ENCODE measurements at regions not wholly inside any gene's neighbourhood (a gene's known extent, or its start where the extent isn't known, plus 50 kb on each side); places are given as distances from the start of the nearest gene placed in this dataset.

DNA sequence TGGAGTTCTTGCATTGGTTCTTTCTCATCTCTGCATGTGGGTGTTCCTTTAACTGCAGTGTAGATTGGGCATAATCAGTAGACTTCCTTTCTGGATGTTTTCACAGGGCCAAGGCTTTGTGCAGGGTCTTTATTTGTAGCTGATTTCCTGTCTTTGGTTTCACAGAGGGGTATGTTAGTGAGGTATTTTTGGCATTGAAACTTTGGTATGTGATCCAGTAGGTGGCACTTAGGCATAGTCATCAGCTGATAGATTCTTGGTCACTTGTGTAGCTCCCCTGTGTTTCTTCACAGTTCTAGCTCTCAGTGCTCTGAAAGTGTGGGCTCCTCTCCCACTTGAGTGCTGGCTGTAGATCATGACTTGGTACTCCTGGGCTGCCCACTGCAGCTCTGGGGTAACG is 52.7 kb upstream of the LMO3 start:
- no peak for DNase-seq
- Mint-ChIP-seq H3K4me3 (no peak overlapping the region), H3K27ac (no peak overlapping the region), H3K9me3 (peaks cover 22% of the 10 kb centered on the region), H3K36me3 (ENCODE audit: low read depth) (peaks cover 4% of the 10 kb centered on the region), H3K27me3 (ENCODE audit: low read depth, poor library complexity) (no peaks in the 10 kb centered on the region), H3K4me1 (no peaks in the 10 kb centered on the region)
- TF ChIP-seq, protein P1, sequence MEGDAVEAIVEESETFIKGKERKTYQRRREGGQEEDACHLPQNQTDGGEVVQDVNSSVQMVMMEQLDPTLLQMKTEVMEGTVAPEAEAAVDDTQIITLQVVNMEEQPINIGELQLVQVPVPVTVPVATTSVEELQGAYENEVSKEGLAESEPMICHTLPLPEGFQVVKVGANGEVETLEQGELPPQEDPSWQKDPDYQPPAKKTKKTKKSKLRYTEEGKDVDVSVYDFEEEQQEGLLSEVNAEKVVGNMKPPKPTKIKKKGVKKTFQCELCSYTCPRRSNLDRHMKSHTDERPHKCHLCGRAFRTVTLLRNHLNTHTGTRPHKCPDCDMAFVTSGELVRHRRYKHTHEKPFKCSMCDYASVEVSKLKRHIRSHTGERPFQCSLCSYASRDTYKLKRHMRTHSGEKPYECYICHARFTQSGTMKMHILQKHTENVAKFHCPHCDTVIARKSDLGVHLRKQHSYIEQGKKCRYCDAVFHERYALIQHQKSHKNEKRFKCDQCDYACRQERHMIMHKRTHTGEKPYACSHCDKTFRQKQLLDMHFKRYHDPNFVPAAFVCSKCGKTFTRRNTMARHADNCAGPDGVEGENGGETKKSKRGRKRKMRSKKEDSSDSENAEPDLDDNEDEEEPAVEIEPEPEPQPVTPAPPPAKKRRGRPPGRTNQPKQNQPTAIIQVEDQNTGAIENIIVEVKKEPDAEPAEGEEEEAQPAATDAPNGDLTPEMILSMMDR (IDR thresholded peaks at IDR 0.05) = no peak
